Endothelial cell of umbilical vein (primary cell): ENCODE measurements at regions not wholly inside any gene's neighbourhood (a gene's known extent, or its start where the extent isn't known, plus 50 kb on each side); places are given as distances from the start of the nearest gene placed in this dataset.

ENCODE experiments used
- BruUV-seq: library from RNA; stranded (reverse); fragments of 400-500 nt; replicated peaks from 2 replicates; lab custom pipeline; 2021; lab: Mats Ljungman, UMichigan
- CTCF ChIA-PET: fragments of 300-600, 350-600 bp; sonication (Branson Sonifier 250); formaldehyde crosslinking; loops from one replicate; lab custom pipeline; 2021; ENCODE audit warnings: antibody characterized with exemption, inconsistent platforms; lab: Charles Lee
- POLR2A ChIA-PET: fragments of 300-600, 350-600 bp; sonication (Branson Sonifier 250); formaldehyde crosslinking; loops from one replicate; lab custom pipeline; 2021; ENCODE audit warnings: antibody characterized with exemption, inconsistent platforms; lab: Charles Lee
- DNase-seq: peaks from one replicate; pipeline ENCODE4 v3.0.0-alpha.2; 2011; ENCODE audit warnings: low read depth, low spot score
- FAIRE-seq: peaks from 2 replicates; lab custom pipeline; 2011; peaks lifted over from hg19 to GRCh38; lab: Jason Lieb, UNC
- H2AFZ ChIP-seq: 2 replicates; pipeline ENCODE4 v1.6.0; 2012; ENCODE audit warnings: low read depth, low read length, control low read depth, inconsistent platforms
- H3K27ac ChIP-seq: 2 replicates; pipeline ENCODE4 v1.5.1; 2011; ENCODE audit warnings: low read depth, mild to moderate bottlenecking, control low read depth, low read length, moderate library complexity; ENCODE audit not compliant: insufficient read depth
- H3K27me3 ChIP-seq, 2 experiments: 2 replicates each; pipeline versions ENCODE4 v1.6.0 to v1.6.1; 2011; ENCODE audit warnings: low read length in 2 of 2, mixed read lengths in 1 of 2; ENCODE audit not compliant: control insufficient read depth in 2 of 2, insufficient read depth in 2 of 2
- H3K36me3 ChIP-seq, 2 experiments: 2 replicates in 1 of 2; 3 replicates in 1 of 2; pipeline ENCODE4 v1.5.1; 2011; ENCODE audit warnings: low read length in 2 of 2, mild to moderate bottlenecking in 1 of 2, moderate library complexity in 1 of 2; ENCODE audit not compliant: control insufficient read depth in 2 of 2, insufficient read depth in 2 of 2; ENCODE audit errors: extremely low read depth in 1 of 2
- H3K4me1 ChIP-seq: 3 replicates; pipeline ENCODE4 v1.5.1; 2011; ENCODE audit warnings: mild to moderate bottlenecking, low read length; ENCODE audit not compliant: control insufficient read depth, insufficient read depth; ENCODE audit errors: extremely low read depth
- H3K4me2 ChIP-seq: 2 replicates; pipeline ENCODE4 v1.6.1; 2011; ENCODE audit warnings: low read length, control low read depth, mixed read lengths; ENCODE audit not compliant: insufficient read depth
- H3K4me3 ChIP-seq, 3 experiments: fragments of 200-600 bp in 1 of 3; sonication (generic), shearing (Covaris generic) in 1 of 3; replicated peaks in 1 of 3; 2 replicates each; pipeline ENCODE4 v1.5.1; 2011 to 2016; ENCODE audit warnings: control low read depth in 3 of 3, low read length in 3 of 3, mild to moderate bottlenecking in 2 of 3, inconsistent platforms in 1 of 3, low read depth in 1 of 3, moderate library complexity in 1 of 3; ENCODE audit not compliant: insufficient read depth in 1 of 3
- H3K79me2 ChIP-seq: 2 replicates; pipeline ENCODE4 v1.6.0; 2012; ENCODE audit warnings: low read length, inconsistent platforms; ENCODE audit not compliant: control insufficient read depth, insufficient read depth
- H3K9ac ChIP-seq: replicated peaks from 2 replicates; pipeline ENCODE3; 2011; ENCODE audit warnings: low read length, control low read depth; ENCODE audit not compliant: insufficient read depth; ENCODE audit errors: extremely low read depth
- H3K9me1 ChIP-seq: replicated peaks from 3 replicates; pipeline ENCODE4 v1.6.0; 2011; ENCODE audit warnings: mild to moderate bottlenecking, low read length; ENCODE audit not compliant: control insufficient read depth, insufficient read depth; ENCODE audit errors: extremely low read depth
- H3K9me3 ChIP-seq: replicated peaks from 2 replicates; pipeline ENCODE4 v1.5.1; 2012; ENCODE audit warnings: low read length, inconsistent platforms; ENCODE audit not compliant: control insufficient read depth, insufficient read depth
- H4K20me1 ChIP-seq: replicated peaks from 2 replicates; pipeline ENCODE3; 2011; ENCODE audit warnings: mild to moderate bottlenecking, low read length; ENCODE audit not compliant: control insufficient read depth, insufficient read depth; ENCODE audit errors: extremely low read depth
- CTCF ChIP-seq, 2 donors: IDR thresholded peaks; 1 replicate in 1 of 2; 2 replicates in 1 of 2; pipeline ENCODE4 v1.5.1; 2011; ENCODE audit warnings: low read length in 2 of 2, mild to moderate bottlenecking in 2 of 2, moderate library complexity in 2 of 2, control low read depth in 1 of 2, inconsistent platforms in 1 of 2, low read depth in 1 of 2; ENCODE audit not compliant: insufficient read depth in 1 of 2; ENCODE audit errors: extremely low read depth in 1 of 2
- EZH2 ChIP-seq: IDR thresholded peaks from 2 replicates; pipeline ENCODE4 v1.6.1; 2012; ENCODE audit warnings: borderline replicate concordance, low read depth, mild to moderate bottlenecking, moderate library complexity, low read length, inconsistent platforms; ENCODE audit not compliant: severe bottlenecking
- FOS ChIP-seq: IDR thresholded peaks from 2 replicates; pipeline ENCODE4 v1.6.1; 2011; ENCODE audit warnings: mild to moderate bottlenecking, low read length, moderate library complexity, borderline replicate concordance; ENCODE audit not compliant: insufficient read depth
- GATA2 ChIP-seq: IDR thresholded peaks from 2 replicates; pipeline ENCODE4 v1.7.0; 2011; ENCODE audit warnings: low read depth, mild to moderate bottlenecking, moderate library complexity, mixed read lengths, low read length; ENCODE audit not compliant: insufficient read length, insufficient read depth
- JUN ChIP-seq: IDR thresholded peaks from 2 replicates; pipeline ENCODE4 v1.6.1; 2011; ENCODE audit warnings: borderline replicate concordance, low read depth; ENCODE audit not compliant: insufficient read length, insufficient read depth
- MAX ChIP-seq: IDR thresholded peaks from 2 replicates; pipeline ENCODE4 v1.6.1; 2011; ENCODE audit not compliant: insufficient read depth, insufficient read length
- MYC ChIP-seq: IDR thresholded peaks from one replicate; pipeline ENCODE4 v1.6.1; 2011; ENCODE audit warnings: mild to moderate bottlenecking, low read depth, low read length
- POLR2A ChIP-seq: IDR thresholded peaks from 2 replicates; pipeline ENCODE4 v1.6.1; 2012; ENCODE audit warnings: low read depth, mild to moderate bottlenecking, control low read depth, low read length
- POLR2AphosphoS5 ChIP-seq: IDR thresholded peaks from 2 replicates; pipeline ENCODE4 v1.6.1; 2012; ENCODE audit warnings: low read depth, mild to moderate bottlenecking, control low read depth, low read length, moderate library complexity; ENCODE audit not compliant: insufficient read depth
- dilution Hi-C: fragments of 300-500 bp; cut with MboI; formaldehyde crosslinking; loops from one replicate; pipeline ENCODE4 v1.15.0; 2019; ENCODE audit warnings: low sequenced_read_pairs; ENCODE audit not compliant: extremely low pct_ligation_motif_present
- intact Hi-C: fragments of 100-400 bp; cut with micrococcal nuclease; formaldehyde crosslinking; loops from one replicate; pipeline ENCODE4 v1.10.0; 2022

GRCh38 chr6:76768556-76768955, 694.7 kb downstream of the HTR1B start:
- TF ChIP-seq GATA2 (no peak), MYC (no peak)
- Histone ChIP-seq H3K4me1 (no peaks in the 10 kb centered on the region), H3K27me3 (no peaks in the 10 kb centered on the region), H3K9me1 (no peaks in the 10 kb centered on the region), H3K9ac (no peak overlapping the region), H2AFZ (no peak overlapping the region), H3K4me3 (no peak overlapping the region), H3K4me2 (no peak overlapping the region), H3K36me3 (no peaks in the 10 kb centered on the region), H4K20me1 (no peaks in the 10 kb centered on the region), H3K9me3 (no peaks in the 10 kb centered on the region), H3K27ac (no peak overlapping the region), H3K79me2 (no peaks in the 10 kb centered on the region)
- CTCF ChIA-PET: interaction anchor here (2.1 kb wide), 1 partner anchor 9 kb away, joined by 6 read pairs; no protein-coding TSS in a partner anchor
- BruUV-seq: no TSS peak
- dilution Hi-C loops: no loop called here
- DNase-seq (peak; percentile 41), FAIRE-seq (no peak)
- intact Hi-C loops: no loop called here
- POLR2A ChIA-PET: no interaction called here

- no peak overlapping the region for H2AFZ ChIP-seq
- intact Hi-C loops (no loop called here), dilution Hi-C loops (no loop called here)
- no peak overlapping the region for H3K4me2 ChIP-seq
- H3K4me3 ChIP-seq: no peak overlapping the region
- ChIA-PET CTCF (interaction anchor here (2.2 kb wide), 1 partner anchor 15 kb away, joined by 7 read pairs; no protein-coding TSS in a partner anchor), POLR2A (no interaction called here)
- no peaks in the 10 kb centered on the region for H3K79me2 ChIP-seq
- H3K4me1 ChIP-seq: no peaks in the 10 kb centered on the region
- BruUV-seq: no TSS peak
- H3K27me3 ChIP-seq: no peaks in the 10 kb centered on the region
- TF ChIP-seq MYC (no peak), FOS (no peak), POLR2AphosphoS5 (no peak), POLR2A (no peak), EZH2 (no peak), MAX (no peak), CTCF (IDR thresholded peaks at IDR 0.05; ENCODE audit: extremely low read depth in 1 of 2, insufficient read depth in 1 of 2, low read depth in 1 of 2, low read length in 2 of 2) (no peak), GATA2 (no peak), JUN (no peak)
- H3K27ac ChIP-seq: no peak overlapping the region
- FAIRE-seq (no peak), DNase-seq (no peak)
- H3K9me3 ChIP-seq: no peaks in the 10 kb centered on the region
- H3K36me3 ChIP-seq: no peaks in the 10 kb centered on the region
- no peaks in the 10 kb centered on the region for H3K9me1 ChIP-seq
- H3K9ac ChIP-seq: no peak overlapping the region
- H4K20me1 ChIP-seq: no peaks in the 10 kb centered on the region
Observed at GRCh38 chr6:76764057-76764456, 691.6 kb upstream of the IMPG1 start.
